Astrocyte (in vitro differentiated cells and primary cell): ENCODE measurements at regions not wholly inside any gene's neighbourhood (a gene's known extent, or its start where the extent isn't known, plus 50 kb on each side); places are given as distances from the start of the nearest gene placed in this dataset.

Experiments
- EZH2 ChIP-seq: IDR thresholded peaks from 2 replicates; pipeline ENCODE4 v1.6.1; 2012; ENCODE audit warnings: mild to moderate bottlenecking, low read length, inconsistent platforms; ENCODE audit not compliant: insufficient read depth
- TF ChIP-seq, protein P1 (sequence below): IDR thresholded peaks from 2 replicates; pipeline ENCODE4 v1.5.1; 2011; ENCODE audit warnings: low read depth, mild to moderate bottlenecking, inconsistent platforms, low read length, moderate library complexity; ENCODE audit not compliant: insufficient read depth

DNA sequence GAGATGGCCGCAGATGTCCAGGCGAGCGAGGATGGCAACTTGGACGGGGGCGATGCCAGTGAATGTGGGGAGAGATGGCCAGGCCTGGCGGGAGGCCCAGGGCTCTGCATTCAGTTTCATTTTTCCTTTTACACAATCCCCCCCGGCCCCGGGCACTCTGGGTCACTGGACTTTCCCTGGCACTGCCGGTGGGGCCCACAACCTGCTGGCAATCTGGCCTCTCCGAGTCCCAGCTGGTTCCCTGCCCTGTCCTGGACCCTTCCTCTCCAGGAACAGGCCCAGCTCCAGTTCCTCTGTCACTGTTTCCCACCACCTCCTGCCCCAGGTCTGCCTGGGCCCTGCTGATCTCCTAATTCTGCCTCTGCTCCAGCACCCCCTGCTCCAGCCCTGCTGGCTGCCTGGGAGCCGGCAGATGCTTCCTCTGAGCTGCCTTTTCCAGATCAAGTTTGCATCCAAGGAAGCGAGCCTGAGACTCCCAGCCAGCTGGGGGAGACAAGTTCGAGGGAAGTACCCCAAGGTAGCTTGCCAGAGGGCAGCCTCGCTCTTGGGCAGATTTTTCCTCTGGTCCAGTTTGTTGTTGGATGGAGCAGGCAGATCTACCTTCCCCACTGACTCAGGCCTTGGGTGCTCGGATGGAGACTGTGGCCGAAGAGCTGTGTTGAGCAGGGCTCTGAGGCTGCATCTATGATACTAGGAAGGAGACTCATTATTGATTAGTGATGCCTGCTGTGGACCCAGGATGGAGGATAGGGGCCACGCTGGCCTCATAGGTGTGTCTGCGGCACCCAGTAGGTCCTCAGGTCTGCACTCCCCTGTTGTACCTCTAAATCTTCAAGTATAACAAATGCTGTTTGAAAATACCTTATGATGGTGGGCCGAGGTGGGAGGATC lies 83.2 kb downstream of the CEBPB start:
- TF ChIP-seq, protein P1, sequence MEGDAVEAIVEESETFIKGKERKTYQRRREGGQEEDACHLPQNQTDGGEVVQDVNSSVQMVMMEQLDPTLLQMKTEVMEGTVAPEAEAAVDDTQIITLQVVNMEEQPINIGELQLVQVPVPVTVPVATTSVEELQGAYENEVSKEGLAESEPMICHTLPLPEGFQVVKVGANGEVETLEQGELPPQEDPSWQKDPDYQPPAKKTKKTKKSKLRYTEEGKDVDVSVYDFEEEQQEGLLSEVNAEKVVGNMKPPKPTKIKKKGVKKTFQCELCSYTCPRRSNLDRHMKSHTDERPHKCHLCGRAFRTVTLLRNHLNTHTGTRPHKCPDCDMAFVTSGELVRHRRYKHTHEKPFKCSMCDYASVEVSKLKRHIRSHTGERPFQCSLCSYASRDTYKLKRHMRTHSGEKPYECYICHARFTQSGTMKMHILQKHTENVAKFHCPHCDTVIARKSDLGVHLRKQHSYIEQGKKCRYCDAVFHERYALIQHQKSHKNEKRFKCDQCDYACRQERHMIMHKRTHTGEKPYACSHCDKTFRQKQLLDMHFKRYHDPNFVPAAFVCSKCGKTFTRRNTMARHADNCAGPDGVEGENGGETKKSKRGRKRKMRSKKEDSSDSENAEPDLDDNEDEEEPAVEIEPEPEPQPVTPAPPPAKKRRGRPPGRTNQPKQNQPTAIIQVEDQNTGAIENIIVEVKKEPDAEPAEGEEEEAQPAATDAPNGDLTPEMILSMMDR: no peak
- no peak for TF ChIP-seq EZH2
